GM12878 (cell line): ENCODE measurements at regions not wholly inside any gene's neighbourhood (a gene's known extent, or its start where the extent isn't known, plus 50 kb on each side); places are given as distances from the start of the nearest gene placed in this dataset.

Source experiments
- ATAC-seq: fragments of 200-7000 bp; cut with Tn5 transposase; 3 replicates; pipeline ENCODE4 v1.9.1; 2020; ENCODE audit warnings: mild to moderate bottlenecking, moderate library complexity
- BruUV-seq: library from RNA; stranded (reverse); fragments of 400-500 nt; replicated peaks from 2 replicates; lab custom pipeline; 2021; lab: Mats Ljungman, UMichigan
- CTCF ChIA-PET: fragments of 300-600 bp; sonication (Branson Sonifier 250); formaldehyde crosslinking; extraction: SDS; loops from one replicate; lab custom pipeline; 2021; ENCODE audit warnings: inconsistent platforms; lab: Yijun Ruan, JAX
- POLR2A ChIA-PET: fragments of 350-600 bp; formaldehyde crosslinking; extraction: SDS; loops from one replicate; lab custom pipeline; 2021; ENCODE audit warnings: inconsistent platforms; lab: Charles Lee
- RAD21 ChIA-PET: fragments of 300-600 bp; sonication (Branson Sonifier 250); formaldehyde crosslinking; loops from one replicate; lab custom pipeline; 2023; ENCODE audit warnings: antibody characterized with exemption; ENCODE audit not compliant: unreplicated experiment; lab: Charles Lee
- SMC1A ChIA-PET: fragments of 300-600 bp; sonication (Branson Sonifier 250); formaldehyde crosslinking; loops from one replicate; lab custom pipeline; 2023; ENCODE audit not compliant: unreplicated experiment, uncharacterized antibody; lab: Charles Lee
- DNase-seq: peaks from one replicate; pipeline ENCODE4 v3.0.0-alpha.2; 2011; ENCODE audit warnings: low read depth, low spot score
- FAIRE-seq: peaks from 3 replicates; lab custom pipeline; 2011; peaks lifted over from hg19 to GRCh38; lab: Jason Lieb, UNC
- H2AFZ ChIP-seq: 2 replicates; pipeline ENCODE4 v1.6.0; 2011; ENCODE audit warnings: low read depth, low read length, control low read depth; ENCODE audit not compliant: control insufficient read depth
- H3K27ac ChIP-seq: 2 replicates; pipeline ENCODE4 v1.5.1; 2011; ENCODE audit warnings: control low read depth; ENCODE audit not compliant: control insufficient read depth, insufficient read depth
- H3K27me3 ChIP-seq, 2 experiments: replicated peaks in 1 of 2; 2 replicates each; pipeline versions ENCODE4 v1.6.0 to v1.6.1; 2011; ENCODE audit warnings: low read length in 1 of 2; ENCODE audit not compliant: control insufficient read depth in 2 of 2, insufficient read depth in 2 of 2
- H3K36me3 ChIP-seq, 2 experiments: 2 replicates each; pipeline ENCODE4 v1.5.1; 2011; ENCODE audit warnings: low read length in 1 of 2; ENCODE audit not compliant: control insufficient read depth in 2 of 2, insufficient read depth in 2 of 2
- H3K4me1 ChIP-seq: 2 replicates; pipeline ENCODE4 v1.6.1; 2011; ENCODE audit warnings: mild to moderate bottlenecking, low read length, moderate library complexity, mixed read lengths; ENCODE audit not compliant: control insufficient read depth, insufficient read depth
- H3K4me2 ChIP-seq: 2 replicates; pipeline ENCODE4 v1.6.0; 2011; ENCODE audit warnings: control low read depth; ENCODE audit not compliant: control insufficient read depth, insufficient read depth
- H3K4me3 ChIP-seq: fragments of 200-600 bp; sonication (generic); 2 replicates; pipeline ENCODE4 v1.5.1; 2016
- H3K79me2 ChIP-seq: 2 replicates; pipeline ENCODE4 v1.6.0; 2011; ENCODE audit warnings: low read length; ENCODE audit not compliant: control insufficient read depth, insufficient read depth
- H3K9ac ChIP-seq: 2 replicates; pipeline ENCODE4 v1.8.0; 2011; ENCODE audit warnings: low read length, control low read depth, mixed read lengths; ENCODE audit not compliant: control insufficient read depth, insufficient read depth
- H3K9me3 ChIP-seq: replicated peaks from 3 replicates; pipeline ENCODE4 v1.5.1; 2011; ENCODE audit warnings: mild to moderate bottlenecking, low read length; ENCODE audit not compliant: control insufficient read depth, insufficient read depth
- H4K20me1 ChIP-seq: 2 replicates; pipeline ENCODE4 v1.6.0; 2011; ENCODE audit not compliant: control insufficient read depth, insufficient read depth
- ATF7 ChIP-seq: fragments of 450-650 bp; IDR thresholded peaks from 2 replicates; pipeline ENCODE4 v1.6.1; 2016; ENCODE audit warnings: low read depth, mild to moderate bottlenecking
- ESRRA ChIP-seq: IDR thresholded peaks from 2 replicates; pipeline ENCODE4 v1.6.1; 2012; ENCODE audit warnings: mild to moderate bottlenecking, low read length, improper control_type of control experiment
- POU2F2 ChIP-seq: IDR thresholded peaks from 3 replicates; pipeline ENCODE4 v1.6.1; 2011; ENCODE audit warnings: low read depth, mild to moderate bottlenecking, low read length, borderline replicate concordance
- WGBS: methylation state at CpG from one replicate; pipeline ENCODE4 v1.1.6; 2016; ENCODE audit warnings: low lambda C conversion rate; ENCODE audit not compliant: insufficient replicate concordance, insufficient coverage; ENCODE audit errors: missing lambda C conversion rate; 5-methylcytosine and 5-hydroxymethylcytosine counted together
- in situ Hi-C: fragments of 300-500 bp; cut with MboI; formaldehyde crosslinking; loops from 9 replicates; pipeline ENCODE4 v1.14.3; 2018; ENCODE audit warnings: mixed read lengths
- intact Hi-C: fragments of 100-400 bp; cut with micrococcal nuclease; formaldehyde crosslinking; loops from one replicate; pipeline ENCODE4 v1.14.2; 2022; ENCODE audit not compliant: unreplicated experiment
- TF ChIP-seq, protein P1 (sequence below): IDR thresholded peaks from 2 replicates; pipeline ENCODE4 v1.6.1; 2011; ENCODE audit warnings: borderline replicate concordance, low read depth, mild to moderate bottlenecking, moderate library complexity, mixed read lengths, low read length; ENCODE audit not compliant: insufficient read depth; ENCODE audit errors: extremely low read length
- TF ChIP-seq, protein P2 (sequence below): fragments of 450-650 bp; IDR thresholded peaks from 2 replicates; pipeline ENCODE4 v1.6.1; 2017; ENCODE audit warnings: mild to moderate bottlenecking, low read depth, inconsistent platforms; ENCODE audit not compliant: poor library complexity, severe bottlenecking

GRCh38 chr13:76471486-76471885 is 414.7 kb downstream of the KCTD12 start:
- WGBS: 0% methylated on average over 1 of the region's 1 CpG
- in situ Hi-C loops (loop anchor here (5.0 to 10.0 kb wide), 3 partner anchors 433 to 774 kb away; no protein-coding TSS in a partner anchor), intact Hi-C loops (loop anchor here (5.0 kb wide), 1 partner anchor 454 kb away; no protein-coding TSS in a partner anchor)
- TF ChIP-seq, protein P1, sequence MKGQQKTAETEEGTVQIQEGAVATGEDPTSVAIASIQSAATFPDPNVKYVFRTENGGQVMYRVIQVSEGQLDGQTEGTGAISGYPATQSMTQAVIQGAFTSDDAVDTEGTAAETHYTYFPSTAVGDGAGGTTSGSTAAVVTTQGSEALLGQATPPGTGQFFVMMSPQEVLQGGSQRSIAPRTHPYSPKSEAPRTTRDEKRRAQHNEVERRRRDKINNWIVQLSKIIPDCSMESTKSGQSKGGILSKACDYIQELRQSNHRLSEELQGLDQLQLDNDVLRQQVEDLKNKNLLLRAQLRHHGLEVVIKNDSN: no peak
- POLR2A ChIA-PET: interaction anchor here (0.6 kb wide), 1 partner anchor 115 kb away, joined by 3 read pairs; no protein-coding TSS in a partner anchor
- FAIRE-seq (no peak), DNase-seq (no peak), ATAC-seq (no peak)
- H3K9ac ChIP-seq: no peak overlapping the region
- RAD21 ChIA-PET: interaction anchor here (0.6 to 1.4 kb wide), 5 partner anchors 32 to 776 kb away, joined by 3 to 5 read pairs (median 4); no protein-coding TSS in a partner anchor
- H4K20me1 ChIP-seq: no peaks in the 10 kb centered on the region
- no peak overlapping the region for H3K27ac ChIP-seq
- H3K9me3 ChIP-seq: no peaks in the 10 kb centered on the region
- CTCF ChIA-PET: interaction anchor here (0.6 to 7.8 kb wide), 11 partner anchors 8 to 776 kb away, joined by 3 to 89 read pairs (median 3); no protein-coding TSS in a partner anchor
- no TSS peak for BruUV-seq
- SMC1A ChIA-PET: interaction anchor here (1.1 to 5.6 kb wide), 4 partner anchors 13 to 601 kb away, joined by 3 to 48 read pairs (median 16); no protein-coding TSS in a partner anchor
- H2AFZ ChIP-seq: no peak overlapping the region
- no peaks in the 10 kb centered on the region for H3K36me3 ChIP-seq
- H3K4me2 ChIP-seq: no peak overlapping the region
- no peaks in the 10 kb centered on the region for H3K79me2 ChIP-seq
- H3K27me3 ChIP-seq: no peaks in the 10 kb centered on the region
- no peak overlapping the region for H3K4me3 ChIP-seq
- no peaks in the 10 kb centered on the region for H3K4me1 ChIP-seq

DNA sequence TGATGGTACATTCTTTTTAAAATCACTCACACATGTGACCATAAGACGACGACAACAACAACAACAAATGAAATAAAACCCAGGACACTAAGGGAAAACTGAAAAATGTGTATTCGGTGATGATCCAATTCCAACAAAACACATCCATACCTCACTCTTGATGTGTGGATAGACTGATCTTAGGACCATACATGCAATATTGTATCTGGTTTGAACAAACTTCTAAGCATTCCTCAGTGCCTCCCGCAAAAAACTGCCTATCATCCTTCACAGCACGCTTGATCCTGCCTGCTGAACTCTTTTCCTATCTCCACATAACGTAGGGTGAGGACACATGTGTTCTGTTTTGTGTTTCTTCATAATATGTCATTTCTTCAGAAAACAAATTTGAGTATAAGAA is 415.2 kb downstream of the KCTD12 start:
- no peak overlapping the region for H3K27ac ChIP-seq
- no TSS peak for BruUV-seq

More for the DNA sequence above, 415.2 kb downstream of the KCTD12 start:
- H3K79me2 ChIP-seq: no peaks in the 10 kb centered on the region
- no peaks in the 10 kb centered on the region for H4K20me1 ChIP-seq
- H3K4me2 ChIP-seq: no peak overlapping the region
- intact Hi-C loops: loop anchor here (5.0 kb wide), 1 partner anchor 454 kb away; no protein-coding TSS in a partner anchor
- H3K9ac ChIP-seq: no peak overlapping the region
- ChIA-PET RAD21 (interaction anchor here (1.2 to 1.4 kb wide), 2 partner anchors 601 to 775 kb away, joined by 3 to 4 read pairs; no protein-coding TSS in a partner anchor), SMC1A (interaction anchor here (1.7 to 5.6 kb wide), 3 partner anchors 14 to 600 kb away, joined by 3 to 48 read pairs (median 28); no protein-coding TSS in a partner anchor), CTCF (interaction anchor here (1.0 to 7.8 kb wide), 4 partner anchors 9 to 776 kb away, joined by 3 to 89 read pairs (median 38); no protein-coding TSS in a partner anchor), POLR2A (no interaction called here)
- no peak for DNase-seq
- no peak for TF ChIP-seq ATF7
- no peak for TF ChIP-seq POU2F2
- TF ChIP-seq ESRRA: no peak
- TF ChIP-seq, protein P2, sequence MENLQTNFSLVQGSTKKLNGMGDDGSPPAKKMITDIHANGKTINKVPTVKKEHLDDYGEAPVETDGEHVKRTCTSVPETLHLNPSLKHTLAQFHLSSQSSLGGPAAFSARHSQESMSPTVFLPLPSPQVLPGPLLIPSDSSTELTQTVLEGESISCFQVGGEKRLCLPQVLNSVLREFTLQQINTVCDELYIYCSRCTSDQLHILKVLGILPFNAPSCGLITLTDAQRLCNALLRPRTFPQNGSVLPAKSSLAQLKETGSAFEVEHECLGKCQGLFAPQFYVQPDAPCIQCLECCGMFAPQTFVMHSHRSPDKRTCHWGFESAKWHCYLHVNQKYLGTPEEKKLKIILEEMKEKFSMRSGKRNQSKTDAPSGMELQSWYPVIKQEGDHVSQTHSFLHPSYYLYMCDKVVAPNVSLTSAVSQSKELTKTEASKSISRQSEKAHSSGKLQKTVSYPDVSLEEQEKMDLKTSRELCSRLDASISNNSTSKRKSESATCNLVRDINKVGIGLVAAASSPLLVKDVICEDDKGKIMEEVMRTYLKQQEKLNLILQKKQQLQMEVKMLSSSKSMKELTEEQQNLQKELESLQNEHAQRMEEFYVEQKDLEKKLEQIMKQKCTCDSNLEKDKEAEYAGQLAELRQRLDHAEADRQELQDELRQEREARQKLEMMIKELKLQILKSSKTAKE: no peak
- no peaks in the 10 kb centered on the region for H3K36me3 ChIP-seq
- in situ Hi-C loops: loop anchor here (5.0 to 10.0 kb wide), 3 partner anchors 434 to 774 kb away; no protein-coding TSS in a partner anchor
- ATAC-seq: no peak
- H3K9me3 ChIP-seq: no peaks in the 10 kb centered on the region
- no peaks in the 10 kb centered on the region for H3K27me3 ChIP-seq
- H3K4me1 ChIP-seq: no peaks in the 10 kb centered on the region
- 11% methylated on average over 6 of the region's 6 CpGs for WGBS
- no peak overlapping the region for H3K4me3 ChIP-seq
- no peak overlapping the region for H2AFZ ChIP-seq
- FAIRE-seq: no peak
